Gastroesophageal sphincter (tissue), 3 donors: ENCODE measurements at regions not wholly inside any gene's neighbourhood (a gene's known extent, or its start where the extent isn't known, plus 50 kb on each side); places are given as distances from the start of the nearest gene placed in this dataset.

Experiments
- EP300 ChIP-seq: sonication (generic); formaldehyde crosslinking; IDR thresholded peaks from one replicate; pipeline ENCODE4 v1.6.1; 2017; ENCODE audit warnings: antibody characterized with exemption, mild to moderate bottlenecking
- POLR2A ChIP-seq, 2 donors: fragments of 450-650 bp; IDR thresholded peaks; one replicate each; pipeline ENCODE4 v1.6.1; 2017; ENCODE audit warnings: antibody characterized with exemption in 2 of 2, mild to moderate bottlenecking in 2 of 2, moderate library complexity in 1 of 2
- POLR2AphosphoS5 ChIP-seq: sonication (generic); formaldehyde crosslinking; IDR thresholded peaks from one replicate; pipeline ENCODE4 v1.6.1; 2017; ENCODE audit warnings: antibody characterized with exemption
- TF ChIP-seq, protein P1 (sequence below), 4 experiments: fragments of 200-600 bp in 2 of 4; fragments of 450-650 bp in 2 of 4; sonication (generic) in 1 of 4; IDR thresholded peaks; one replicate each; pipeline ENCODE4 v1.5.1; 2017 to 2019; ENCODE audit warnings: antibody characterized with exemption in 4 of 4, mild to moderate bottlenecking in 2 of 4, moderate library complexity in 2 of 4

GRCh38 chr13:33743438-33744368, 74.2 kb upstream of the RFC3 start:
- TF ChIP-seq, protein P1, sequence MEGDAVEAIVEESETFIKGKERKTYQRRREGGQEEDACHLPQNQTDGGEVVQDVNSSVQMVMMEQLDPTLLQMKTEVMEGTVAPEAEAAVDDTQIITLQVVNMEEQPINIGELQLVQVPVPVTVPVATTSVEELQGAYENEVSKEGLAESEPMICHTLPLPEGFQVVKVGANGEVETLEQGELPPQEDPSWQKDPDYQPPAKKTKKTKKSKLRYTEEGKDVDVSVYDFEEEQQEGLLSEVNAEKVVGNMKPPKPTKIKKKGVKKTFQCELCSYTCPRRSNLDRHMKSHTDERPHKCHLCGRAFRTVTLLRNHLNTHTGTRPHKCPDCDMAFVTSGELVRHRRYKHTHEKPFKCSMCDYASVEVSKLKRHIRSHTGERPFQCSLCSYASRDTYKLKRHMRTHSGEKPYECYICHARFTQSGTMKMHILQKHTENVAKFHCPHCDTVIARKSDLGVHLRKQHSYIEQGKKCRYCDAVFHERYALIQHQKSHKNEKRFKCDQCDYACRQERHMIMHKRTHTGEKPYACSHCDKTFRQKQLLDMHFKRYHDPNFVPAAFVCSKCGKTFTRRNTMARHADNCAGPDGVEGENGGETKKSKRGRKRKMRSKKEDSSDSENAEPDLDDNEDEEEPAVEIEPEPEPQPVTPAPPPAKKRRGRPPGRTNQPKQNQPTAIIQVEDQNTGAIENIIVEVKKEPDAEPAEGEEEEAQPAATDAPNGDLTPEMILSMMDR (IDR thresholded peaks at IDR 0.05) = no peak
- no peak for TF ChIP-seq POLR2A (IDR thresholded peaks at IDR 0.05)
- TF ChIP-seq POLR2AphosphoS5 = no peak
- TF ChIP-seq EP300 = no peak
